ENCODE measurements at regions not wholly inside any gene's neighbourhood (a gene's known extent, or its start where the extent isn't known, plus 50 kb on each side); places are given as distances from the start of the nearest gene placed in this dataset.

- no peak for TF ChIP-seq CTCF (IDR thresholded peaks at IDR 0.05; ENCODE audit: low read depth, low read length)
- no peaks in the 10 kb centered on the region for H3K36me3 ChIP-seq
- no peaks in the 10 kb centered on the region for H3K27me3 ChIP-seq (ENCODE audit: insufficient read depth, low read depth, severe bottlenecking)
- no peak for DNase-seq
- H3K4me3 ChIP-seq (ENCODE audit: low read depth, low read length): no peak overlapping the region
- H3K27ac ChIP-seq: no peak overlapping the region
- no peaks in the 10 kb centered on the region for H3K9me3 ChIP-seq (ENCODE audit: severe bottlenecking)
Observed at GRCh38 chr1:30068787-30069472, 654.5 kb downstream of the MATN1 start.

- Histone ChIP-seq H3K4me3 (ENCODE audit: low read depth, low read length) (no peak overlapping the region), H3K9me3 (ENCODE audit: severe bottlenecking) (peaks cover 6% of the 10 kb centered on the region), H3K36me3 (no peaks in the 10 kb centered on the region), H3K27ac (no peak overlapping the region), H3K27me3 (ENCODE audit: insufficient read depth, low read depth, severe bottlenecking) (no peaks in the 10 kb centered on the region)
- DNase-seq: no peak
- no peak for TF ChIP-seq CTCF (IDR thresholded peaks at IDR 0.05; ENCODE audit: low read depth, low read length)
Observed at GRCh38 chr1:30064547-30064946, 658.8 kb downstream of the MATN1 start.

- H3K4me3 ChIP-seq (ENCODE audit: low read depth, low read length): no peak overlapping the region
- DNase-seq: no peak
- H3K36me3 ChIP-seq: no peaks in the 10 kb centered on the region
- no peak for TF ChIP-seq CTCF (IDR thresholded peaks at IDR 0.05; ENCODE audit: low read depth, low read length)
- no peaks in the 10 kb centered on the region for H3K27me3 ChIP-seq (ENCODE audit: insufficient read depth, low read depth, severe bottlenecking)
- peaks cover 6% of the 10 kb centered on the region for H3K9me3 ChIP-seq (ENCODE audit: severe bottlenecking)
- H3K27ac ChIP-seq: no peak overlapping the region
Observed at GRCh38 chr1:30063621-30064280, 659.6 kb downstream of the MATN1 start.

- Histone ChIP-seq H3K27me3 (ENCODE audit: insufficient read depth, low read depth, severe bottlenecking) (no peaks in the 10 kb centered on the region), H3K27ac (no peak overlapping the region), H3K9me3 (ENCODE audit: severe bottlenecking) (peaks cover 6% of the 10 kb centered on the region), H3K4me3 (ENCODE audit: low read depth, low read length) (no peak overlapping the region), H3K36me3 (no peaks in the 10 kb centered on the region)
- TF ChIP-seq CTCF (IDR thresholded peaks at IDR 0.05; ENCODE audit: low read depth, low read length): no peak
- DNase-seq: no peak
Observed at GRCh38 chr1:30061292-30062220, 661.8 kb downstream of the MATN1 start.

- no peak for DNase-seq
- Histone ChIP-seq H3K4me3 (ENCODE audit: low read depth, low read length) (no peak overlapping the region), H3K27me3 (ENCODE audit: insufficient read depth, low read depth, severe bottlenecking) (no peaks in the 10 kb centered on the region), H3K27ac (no peak overlapping the region), H3K9me3 (ENCODE audit: severe bottlenecking) (peaks cover 6% of the 10 kb centered on the region), H3K36me3 (no peaks in the 10 kb centered on the region)
- no peak for TF ChIP-seq CTCF (IDR thresholded peaks at IDR 0.05; ENCODE audit: low read depth, low read length)
Observed at GRCh38 chr1:30060738-30061137, 662.6 kb downstream of the MATN1 start.
